Peyer's patch (tissue), 4 donors: ENCODE measurements at regions not wholly inside any gene's neighbourhood (a gene's known extent, or its start where the extent isn't known, plus 50 kb on each side); places are given as distances from the start of the nearest gene placed in this dataset.

ENCODE experiments used
- DNase-seq, 3 donors: peaks; one replicate each; pipeline ENCODE4 v3.0.0-alpha.2; 2017 to 2019
- H3K27ac ChIP-seq, 4 donors: fragments of 200-600 bp; sonication (generic); one replicate each; pipeline ENCODE4 v1.5.1; 2016 to 2019
- H3K27me3 ChIP-seq, 2 donors: fragments of 200-600 bp; sonication (generic); one replicate each; pipeline ENCODE4 v1.5.1; 2019
- H3K36me3 ChIP-seq, 3 donors: fragments of 200-600 bp; sonication (generic); one replicate each; pipeline ENCODE4 v1.5.1; 2016 to 2019
- H3K4me1 ChIP-seq, 4 donors: fragments of 200-600 bp; sonication (generic); one replicate each; pipeline ENCODE4 v1.5.1; 2016 to 2019
- H3K4me3 ChIP-seq, 4 donors: fragments of 200-600 bp; sonication (generic); 1 replicate in 3 of 4; 2 replicates in 1 of 4; pipeline ENCODE4 v1.5.1; 2016 to 2019; ENCODE audit warnings: mild to moderate bottlenecking in 1 of 4
- H3K9me3 ChIP-seq, 4 donors: fragments of 200-600 bp; sonication (generic); one replicate each; pipeline ENCODE4 v1.5.1; 2016 to 2019; ENCODE audit warnings: mild to moderate bottlenecking in 1 of 4
- CTCF ChIP-seq, 6 experiments: fragments of 450-650 bp in 4 of 6; fragments of 200-600 bp in 2 of 6; sonication (generic) in 1 of 6; IDR thresholded peaks; one replicate each; pipeline ENCODE4 v1.5.1; 2017 to 2019; ENCODE audit warnings: antibody characterized with exemption in 6 of 6, mild to moderate bottlenecking in 3 of 6, moderate library complexity in 1 of 6
- POLR2A ChIP-seq, 2 donors: fragments of 450-650 bp; IDR thresholded peaks; one replicate each; pipeline ENCODE4 v1.5.1; 2017; ENCODE audit warnings: antibody characterized with exemption in 2 of 2, mild to moderate bottlenecking in 2 of 2, moderate library complexity in 2 of 2

DNA sequence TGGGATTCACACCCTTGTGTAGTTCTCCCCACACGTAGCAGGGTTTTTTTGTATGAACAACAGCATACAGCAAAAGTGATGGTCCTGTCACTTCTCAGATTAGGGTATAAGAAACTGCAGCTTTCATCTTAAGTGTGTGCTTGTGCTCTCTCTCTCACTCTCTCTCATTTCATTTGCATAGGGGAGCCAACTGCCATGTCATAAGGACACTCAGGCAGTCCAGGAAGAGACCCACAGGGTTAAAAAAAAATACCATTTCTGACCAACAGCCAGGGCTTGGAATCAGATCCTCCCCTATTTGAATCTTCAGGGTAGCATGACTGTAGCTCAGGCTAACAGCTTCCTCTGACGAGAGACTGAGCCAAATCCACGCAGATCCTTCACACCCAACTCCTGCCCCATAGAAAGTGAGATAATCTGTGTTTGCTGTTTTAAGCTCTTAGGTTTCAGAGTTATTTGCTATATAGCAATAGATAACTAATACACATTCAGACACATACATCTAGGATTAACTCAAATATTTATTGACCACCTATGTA is 331.2 kb downstream of the PAPSS1 start:
- no peaks in the 10 kb centered on the region for H3K9me3 ChIP-seq
- H3K36me3 ChIP-seq = no peaks in the 10 kb centered on the region
- H3K27ac ChIP-seq = no peak overlapping the region
- no peak for TF ChIP-seq CTCF (IDR thresholded peaks at IDR 0.05)
- no peak for TF ChIP-seq POLR2A (IDR thresholded peaks at IDR 0.05)
- no peaks in the 10 kb centered on the region for H3K27me3 ChIP-seq
- no peak for DNase-seq
- H3K4me1 ChIP-seq = no peaks in the 10 kb centered on the region
- no peak overlapping the region for H3K4me3 ChIP-seq

DNA sequence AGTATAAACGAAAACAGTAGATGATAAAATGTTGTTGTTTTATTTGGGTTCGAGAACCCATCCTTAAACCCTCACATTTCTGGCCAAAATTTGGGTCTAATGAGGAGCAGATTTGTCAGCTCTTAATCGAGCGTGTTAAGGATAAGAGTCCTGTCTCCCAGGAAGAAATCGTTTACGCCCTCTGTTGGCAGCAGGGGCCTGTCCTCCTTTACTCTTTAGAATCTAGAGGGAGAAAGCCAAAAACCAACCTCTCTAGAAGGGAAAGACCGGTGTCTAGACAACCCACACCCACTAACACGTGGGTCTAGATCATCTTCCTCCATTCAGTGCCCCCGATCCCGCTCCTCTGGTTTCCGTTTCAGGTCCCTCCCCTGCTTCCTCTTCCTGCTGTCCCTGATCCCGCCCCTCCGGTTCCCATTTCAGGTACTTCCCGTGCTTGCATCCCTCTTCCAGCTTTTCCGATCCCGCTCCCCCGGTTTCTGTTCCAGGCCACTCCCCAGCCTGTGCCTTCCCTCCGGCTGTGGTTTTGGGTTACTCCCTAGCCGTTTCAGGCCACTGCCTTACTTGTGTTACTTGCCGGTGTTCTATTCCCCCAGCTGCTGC is 339.1 kb downstream of the PAPSS1 start:
- H3K4me3 ChIP-seq = no peak overlapping the region
- H3K27me3 ChIP-seq = no peaks in the 10 kb centered on the region
- no peaks in the 10 kb centered on the region for H3K9me3 ChIP-seq
- no peak for TF ChIP-seq POLR2A (IDR thresholded peaks at IDR 0.05)
- no peak for TF ChIP-seq CTCF (IDR thresholded peaks at IDR 0.05)
- H3K27ac ChIP-seq = no peak overlapping the region
- no peaks in the 10 kb centered on the region for H3K36me3 ChIP-seq
- H3K4me1 ChIP-seq = no peaks in the 10 kb centered on the region
- DNase-seq = no peak

- Histone ChIP-seq H3K4me1 (no peaks in the 10 kb centered on the region), H3K36me3 (no peaks in the 10 kb centered on the region), H3K9me3 (no peaks in the 10 kb centered on the region), H3K27me3 (no peaks in the 10 kb centered on the region), H3K27ac (no peak overlapping the region), H3K4me3 (no peak overlapping the region)
- DNase-seq = no peak
- no peak for TF ChIP-seq POLR2A (IDR thresholded peaks at IDR 0.05)
- TF ChIP-seq CTCF (IDR thresholded peaks at IDR 0.05) = no peak
These were observed 339.8 kb downstream of the PAPSS1 start for GRCh38 chr4:107380190-107380589.

GRCh38 chr4:107379054-107379869 is 340.8 kb downstream of the PAPSS1 start:
- TF ChIP-seq POLR2A (IDR thresholded peaks at IDR 0.05) = no peak
- TF ChIP-seq CTCF (IDR thresholded peaks at IDR 0.05) = no peak

DNA sequence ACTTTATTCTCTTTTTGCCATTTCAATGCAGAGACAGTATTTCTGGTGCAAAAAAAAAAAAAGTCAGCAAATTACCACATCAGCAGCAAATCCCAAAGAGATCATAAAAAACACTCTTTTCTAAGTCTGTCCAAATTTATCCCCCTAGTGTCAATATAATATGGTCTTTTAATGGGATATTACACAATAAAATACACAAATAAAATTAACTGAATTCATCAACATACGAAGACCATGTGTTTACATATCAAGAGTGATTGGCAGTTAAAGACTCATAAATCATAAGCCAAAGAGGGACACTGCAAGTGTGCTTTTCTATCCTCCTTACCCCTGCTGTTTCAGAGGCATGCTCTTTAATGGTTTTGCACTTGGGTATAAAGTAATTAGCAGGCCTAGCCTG is 340.2 kb upstream of the DKK2 start:
- Histone ChIP-seq H3K9me3 (no peaks in the 10 kb centered on the region), H3K4me1 (no peaks in the 10 kb centered on the region), H3K27me3 (no peaks in the 10 kb centered on the region), H3K4me3 (no peak overlapping the region), H3K36me3 (no peaks in the 10 kb centered on the region), H3K27ac (no peak overlapping the region)
- no peak for DNase-seq
- no peak for TF ChIP-seq POLR2A (IDR thresholded peaks at IDR 0.05)
- TF ChIP-seq CTCF (IDR thresholded peaks at IDR 0.05) = no peak

More at GRCh38 chr4:107379054-107379869, 340.8 kb downstream of the PAPSS1 start:
- Histone ChIP-seq H3K9me3 (no peaks in the 10 kb centered on the region), H3K27ac (no peak overlapping the region), H3K4me3 (no peak overlapping the region), H3K4me1 (no peaks in the 10 kb centered on the region), H3K27me3 (no peaks in the 10 kb centered on the region), H3K36me3 (no peaks in the 10 kb centered on the region)
- no peak for DNase-seq
